GM10248 (cell line): ENCODE measurements at regions not wholly inside any gene's neighbourhood (a gene's known extent, or its start where the extent isn't known, plus 50 kb on each side); places are given as distances from the start of the nearest gene placed in this dataset.

Experiments
- CTCF ChIA-PET: fragments of 300-600 bp; sonication (Branson Sonifier 250); formaldehyde crosslinking; extraction: SDS; loops from one replicate; lab custom pipeline; 2021; ENCODE audit warnings: antibody characterized with exemption; lab: Yijun Ruan, JAX
- POLR2A ChIA-PET: fragments of 350-650 bp; sonication (Branson Sonifier 250); formaldehyde crosslinking; extraction: SDS; loops from one replicate; lab custom pipeline; 2020; ENCODE audit warnings: antibody characterized with exemption; lab: Yijun Ruan, JAX
- DNase-seq: peaks from one replicate; pipeline ENCODE4 v3.0.0; 2012; ENCODE audit errors: extremely low spot score
- TF ChIP-seq, protein P1 (sequence below): IDR thresholded peaks from 2 replicates; pipeline ENCODE4 v1.5.1; 2012; ENCODE audit warnings: mild to moderate bottlenecking, low read depth; ENCODE audit errors: extremely low read depth, missing control alignments, control extremely low read depth

DNA sequence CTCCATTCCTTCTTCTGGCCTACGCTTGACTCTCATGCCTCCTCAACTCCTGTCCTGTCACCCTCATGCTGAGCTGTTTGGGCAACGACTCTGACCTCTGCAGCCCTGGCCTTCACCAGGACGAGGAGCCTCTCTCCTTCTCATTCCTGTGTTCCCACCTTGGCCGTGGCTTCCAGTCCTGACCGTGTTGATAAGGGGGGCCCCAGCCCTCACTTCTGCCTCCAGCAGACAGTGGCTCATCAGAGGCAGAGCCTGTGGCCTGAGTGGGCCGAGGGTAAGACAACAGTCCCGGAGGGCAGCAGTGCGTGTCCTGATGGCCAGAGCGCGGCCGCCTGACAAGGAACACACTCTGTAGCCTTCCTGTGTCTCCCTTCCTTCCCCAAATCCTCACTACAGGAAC is 61.7 kb upstream of the UBE3C start:
- DNase-seq, result no peak
- TF ChIP-seq, protein P1, sequence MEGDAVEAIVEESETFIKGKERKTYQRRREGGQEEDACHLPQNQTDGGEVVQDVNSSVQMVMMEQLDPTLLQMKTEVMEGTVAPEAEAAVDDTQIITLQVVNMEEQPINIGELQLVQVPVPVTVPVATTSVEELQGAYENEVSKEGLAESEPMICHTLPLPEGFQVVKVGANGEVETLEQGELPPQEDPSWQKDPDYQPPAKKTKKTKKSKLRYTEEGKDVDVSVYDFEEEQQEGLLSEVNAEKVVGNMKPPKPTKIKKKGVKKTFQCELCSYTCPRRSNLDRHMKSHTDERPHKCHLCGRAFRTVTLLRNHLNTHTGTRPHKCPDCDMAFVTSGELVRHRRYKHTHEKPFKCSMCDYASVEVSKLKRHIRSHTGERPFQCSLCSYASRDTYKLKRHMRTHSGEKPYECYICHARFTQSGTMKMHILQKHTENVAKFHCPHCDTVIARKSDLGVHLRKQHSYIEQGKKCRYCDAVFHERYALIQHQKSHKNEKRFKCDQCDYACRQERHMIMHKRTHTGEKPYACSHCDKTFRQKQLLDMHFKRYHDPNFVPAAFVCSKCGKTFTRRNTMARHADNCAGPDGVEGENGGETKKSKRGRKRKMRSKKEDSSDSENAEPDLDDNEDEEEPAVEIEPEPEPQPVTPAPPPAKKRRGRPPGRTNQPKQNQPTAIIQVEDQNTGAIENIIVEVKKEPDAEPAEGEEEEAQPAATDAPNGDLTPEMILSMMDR, result no peak
- CTCF ChIA-PET, result no interaction called here
- POLR2A ChIA-PET, result no interaction called here

DNA sequence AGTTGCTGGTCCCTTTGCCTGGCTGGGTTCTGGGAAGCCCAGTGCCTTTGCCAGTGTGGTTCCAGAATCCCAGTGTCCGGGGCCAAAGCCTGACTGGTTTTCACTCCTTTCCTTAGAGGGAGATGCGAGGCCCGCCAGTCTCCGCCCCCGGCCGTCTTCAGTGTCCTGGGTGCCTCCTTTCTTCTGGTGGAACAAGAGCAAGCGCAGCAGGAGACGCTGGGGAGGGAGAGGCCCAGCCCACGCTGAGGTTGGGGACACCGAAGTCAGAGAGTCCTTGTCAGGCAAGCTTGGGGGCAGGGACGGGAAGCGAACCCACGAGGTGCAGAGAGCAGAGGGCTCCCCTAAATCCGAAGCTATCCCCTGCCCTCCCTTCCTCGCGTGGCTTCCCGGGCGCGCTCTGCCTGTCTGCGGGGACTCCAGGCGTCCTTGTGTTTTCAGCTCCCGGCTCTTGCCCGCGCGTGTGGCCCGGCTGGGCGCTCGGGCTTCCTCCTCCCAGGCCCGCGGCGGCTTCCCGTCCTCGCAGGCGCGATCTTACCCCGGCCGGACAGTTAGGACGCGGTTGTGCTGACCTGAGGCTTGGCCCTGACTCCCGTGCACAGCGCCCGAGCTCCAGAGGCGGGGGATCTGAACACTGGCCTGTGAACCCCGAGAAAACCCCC is 60.6 kb upstream of the UBE3C start:
- POLR2A ChIA-PET, result no interaction called here
- no peak for DNase-seq
- TF ChIP-seq, protein P1, result no peak
- CTCF ChIA-PET, result no interaction called here

DNA sequence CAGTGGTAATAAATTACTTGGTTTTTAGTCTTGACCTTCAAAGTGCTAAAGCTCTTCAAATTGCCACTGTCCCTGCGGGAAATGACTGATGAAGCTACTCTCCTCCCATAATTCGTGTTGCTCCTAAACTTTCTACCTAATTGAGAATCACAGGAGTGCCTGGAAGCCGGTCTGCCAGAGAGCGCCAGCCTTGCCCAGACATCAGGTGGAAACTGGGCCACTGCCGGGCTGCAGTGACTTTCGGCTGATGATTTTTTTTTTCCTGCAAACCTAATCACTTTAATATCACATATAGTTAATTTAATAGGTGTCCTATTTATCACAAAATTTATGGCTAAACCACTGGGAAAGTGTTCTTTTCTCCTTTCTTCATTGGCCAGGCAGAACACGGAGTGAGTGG is 59.6 kb upstream of the UBE3C start:
- ChIA-PET CTCF (no interaction called here), POLR2A (no interaction called here)
- TF ChIP-seq, protein P1, result no peak
- no peak for DNase-seq

DNA sequence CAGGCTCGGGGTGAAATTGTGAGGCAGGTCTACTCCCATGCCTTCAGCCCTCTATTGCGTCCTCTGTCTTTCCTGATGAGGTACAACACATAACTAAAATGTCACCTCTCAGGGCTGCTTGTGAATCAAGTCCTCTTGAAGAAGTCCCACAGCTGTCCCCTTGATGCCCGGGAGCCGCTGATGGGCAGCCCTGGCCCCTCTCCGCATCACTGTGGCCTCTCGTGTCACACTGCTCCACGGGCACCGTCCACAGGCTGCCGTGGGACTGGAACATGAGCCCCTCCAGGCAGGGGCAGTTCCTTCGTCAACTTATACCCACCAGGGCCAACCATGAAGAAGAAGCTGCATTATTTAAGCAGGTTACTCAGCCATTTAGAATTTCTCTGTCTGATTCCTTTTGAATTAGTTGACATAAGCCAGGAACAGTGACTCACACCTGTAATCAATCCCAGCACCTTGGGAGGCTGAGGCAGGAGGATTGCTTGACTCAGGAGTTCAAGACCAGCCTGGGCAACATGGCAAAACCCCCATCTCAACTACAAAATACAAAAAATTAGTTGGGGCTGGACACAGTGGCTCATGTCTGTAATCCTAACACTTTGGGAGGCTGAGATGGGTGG is 58.5 kb upstream of the UBE3C start:
- TF ChIP-seq, protein P1, result no peak
- DNase-seq, result no peak
- ChIA-PET POLR2A (no interaction called here), CTCF (no interaction called here)

GRCh38 chr7:157086508-157087187 is 52.1 kb upstream of the UBE3C start:
- TF ChIP-seq, protein P1, result no peak
- CTCF ChIA-PET, result no interaction called here
- DNase-seq, result no peak
- POLR2A ChIA-PET, result no interaction called here

GRCh38 chr7:157087646-157088045 is 51.1 kb upstream of the UBE3C start:
- ChIA-PET POLR2A (no interaction called here), CTCF (no interaction called here)
- TF ChIP-seq, protein P1, result no peak
- no peak for DNase-seq
